GM23338 (cell line): ENCODE measurements at regions not wholly inside any gene's neighbourhood (a gene's known extent, or its start where the extent isn't known, plus 50 kb on each side); places are given as distances from the start of the nearest gene placed in this dataset.

Source experiments
- ATAC-seq: fragments of 200-7000 bp; cut with Tn5 transposase; 3 replicates; pipeline ENCODE4 v1.9.1; 2020
- DNase-seq: peaks from one replicate; pipeline ENCODE4 v3.0.0-alpha.2; 2015; ENCODE audit warnings: low spot score
- H2AFZ ChIP-seq: fragments of 200-600 bp; sonication (generic); 2 replicates; pipeline ENCODE4 v1.8.0; 2016; ENCODE audit warnings: antibody characterized with exemption, mild to moderate bottlenecking, moderate library complexity
- H3F3A ChIP-seq: fragments of 200-600 bp; sonication (generic); replicated peaks from 2 replicates; pipeline ENCODE4 v1.8.0; 2017; ENCODE audit warnings: antibody characterized with exemption, mixed run types, low read depth
- H3K27ac ChIP-seq: fragments of 200-600 bp; sonication (generic); 2 replicates; pipeline ENCODE4 v1.6.1; 2016; ENCODE audit warnings: low read depth
- H3K27me3 ChIP-seq: fragments of 200-600 bp; sonication (generic); 2 replicates; pipeline ENCODE4 v1.8.0; 2016; ENCODE audit warnings: mild to moderate bottlenecking, mixed run types, moderate library complexity; ENCODE audit not compliant: insufficient read depth
- H3K36me3 ChIP-seq: fragments of 200-600 bp; sonication (generic); 2 replicates; pipeline ENCODE4 v1.8.0; 2016; ENCODE audit warnings: mild to moderate bottlenecking; ENCODE audit not compliant: insufficient read depth
- H3K4me1 ChIP-seq: fragments of 200-600 bp; sonication (generic); 2 replicates; pipeline ENCODE4 v1.8.0; 2016; ENCODE audit warnings: mild to moderate bottlenecking, moderate library complexity; ENCODE audit not compliant: insufficient read depth
- H3K4me2 ChIP-seq: fragments of 200-600 bp; sonication (generic); 2 replicates; pipeline ENCODE4 v1.7.1; 2017; ENCODE audit warnings: mixed run types
- H3K4me3 ChIP-seq: fragments of 200-600 bp; sonication (generic); 2 replicates; pipeline ENCODE4 v1.6.1; 2016; ENCODE audit warnings: mixed run types
- H3K79me2 ChIP-seq: fragments of 200-600 bp; sonication (generic); replicated peaks from 2 replicates; pipeline ENCODE4 v1.8.0; 2017; ENCODE audit warnings: mild to moderate bottlenecking; ENCODE audit not compliant: insufficient read depth
- H3K9me2 ChIP-seq: fragments of 200-600 bp; sonication (generic); 2 replicates; pipeline ENCODE4 v1.8.0; 2017; ENCODE audit not compliant: insufficient read depth
- H4K20me1 ChIP-seq: fragments of 200-600 bp; sonication (generic); replicated peaks from 2 replicates; pipeline ENCODE4 v1.8.0; 2017; ENCODE audit warnings: mild to moderate bottlenecking; ENCODE audit not compliant: insufficient read depth
- H3K27ac Mint-ChIP-seq: 2 replicates; pipeline ENCODE4 v1.8.0; 2020; ENCODE audit warnings: inconsistent platforms, mild to moderate bottlenecking, moderate library complexity, mixed read lengths
- H3K27me3 Mint-ChIP-seq: 3 replicates; pipeline ENCODE4 v1.8.0; 2022; ENCODE audit warnings: low read depth, mild to moderate bottlenecking, moderate library complexity, mixed read lengths, inconsistent platforms; ENCODE audit not compliant: insufficient read depth, poor library complexity
- H3K36me3 Mint-ChIP-seq: 3 replicates; pipeline ENCODE4 v1.8.0; 2021; ENCODE audit warnings: low read depth, mild to moderate bottlenecking, inconsistent platforms, moderate library complexity, mixed read lengths
- H3K4me1 Mint-ChIP-seq: 3 replicates; pipeline ENCODE4 v1.8.0; 2020; ENCODE audit warnings: mild to moderate bottlenecking, inconsistent platforms, mixed read lengths
- H3K4me3 Mint-ChIP-seq: 3 replicates; pipeline ENCODE4 v1.8.0; 2021; ENCODE audit warnings: moderate library complexity, mild to moderate bottlenecking, inconsistent platforms, mixed read lengths
- H3K9me3 Mint-ChIP-seq: 3 replicates; pipeline ENCODE4 v1.8.0; 2020; ENCODE audit warnings: moderate library complexity, mild to moderate bottlenecking, inconsistent platforms, mixed read lengths
- CREB1 ChIP-seq: fragments of 250-450 bp; sonication (Bioruptor Pico); IDR thresholded peaks from 2 replicates; pipeline ENCODE4 v1.5.0; 2020; ENCODE audit warnings: low read depth, mild to moderate bottlenecking, moderate library complexity
- CTCF ChIP-seq, 2 experiments: fragments of 200-600 bp in 1 of 2; sonication (generic) in 1 of 2; conservative IDR thresholded peaks; 2 replicates each; pipeline versions ENCODE4 v1.5.1 to v1.6.1; 2016 to 2017; ENCODE audit warnings: antibody characterized with exemption in 2 of 2, low read depth in 2 of 2, mild to moderate bottlenecking in 2 of 2, moderate library complexity in 1 of 2
- ETS1 ChIP-seq: IDR thresholded peaks from 2 replicates; pipeline ENCODE4 v1.6.1; 2016; ENCODE audit warnings: antibody characterized with exemption
- EZH2 ChIP-seq: fragments of 200-600 bp; sonication (generic); IDR thresholded peaks from one replicate; pipeline ENCODE4 v1.8.0; 2017; ENCODE audit warnings: antibody characterized with exemption, mild to moderate bottlenecking, low read depth; ENCODE audit not compliant: unreplicated experiment
- EZH2phosphoT487 ChIP-seq: fragments of 200-600 bp; sonication (generic); IDR thresholded peaks from one replicate; pipeline ENCODE4 v1.8.1; 2018; ENCODE audit warnings: antibody characterized with exemption; ENCODE audit not compliant: unreplicated experiment
- JUNB ChIP-seq: IDR thresholded peaks from one replicate; pipeline ENCODE4 v1.6.1; 2016; ENCODE audit warnings: antibody characterized with exemption; ENCODE audit not compliant: unreplicated experiment
- NANOG ChIP-seq: IDR thresholded peaks from 2 replicates; pipeline ENCODE4 v1.6.1; 2016; ENCODE audit warnings: antibody characterized with exemption, borderline replicate concordance
- POLR2AphosphoS5 ChIP-seq: IDR thresholded peaks from 2 replicates; pipeline ENCODE4 v1.6.1; 2016; ENCODE audit warnings: antibody characterized with exemption, low read depth
- REST ChIP-seq: IDR thresholded peaks from one replicate; pipeline ENCODE4 v1.6.1; 2018; ENCODE audit warnings: antibody characterized with exemption; ENCODE audit not compliant: unreplicated experiment
- STAT1 ChIP-seq: IDR thresholded peaks from one replicate; pipeline ENCODE4 v1.6.1; 2016; ENCODE audit warnings: antibody characterized with exemption; ENCODE audit not compliant: unreplicated experiment
- ZNF114 ChIP-seq: fragments of 250-450 bp; sonication (Bioruptor Pico); IDR thresholded peaks from 2 replicates; pipeline ENCODE4 v1.5.0; 2020; ENCODE audit warnings: mild to moderate bottlenecking, moderate library complexity
- ZNF331 ChIP-seq: fragments of 250-450 bp; sonication (Bioruptor Pico); IDR thresholded peaks from 2 replicates; pipeline ENCODE4 v1.5.0; 2020; ENCODE audit warnings: low read depth, mild to moderate bottlenecking, moderate library complexity
- ZNF462 ChIP-seq: fragments of 250-450 bp; sonication (Bioruptor Pico); IDR thresholded peaks from 2 replicates; pipeline ENCODE4 v1.5.0; 2020; ENCODE audit warnings: mild to moderate bottlenecking, moderate library complexity

- Mint-ChIP-seq H3K27ac (no peak overlapping the region), H3K4me1 (peaks cover 17% of the 10 kb centered on the region), H3K27me3 (no peaks in the 10 kb centered on the region), H3K36me3 (no peaks in the 10 kb centered on the region), H3K4me3 (no peak overlapping the region), H3K9me3 (no peaks in the 10 kb centered on the region)
- ATAC-seq = no peak
- no peaks in the 10 kb centered on the region for H3K36me3 ChIP-seq
- no peak for DNase-seq
- no peaks in the 10 kb centered on the region for H3K27me3 ChIP-seq
- no peak overlapping the region for H3K4me3 ChIP-seq
- H3K79me2 ChIP-seq = no peaks in the 10 kb centered on the region
- H3K27ac ChIP-seq = no peak overlapping the region
- no peak overlapping the region for H2AFZ ChIP-seq
- no peaks in the 10 kb centered on the region for H4K20me1 ChIP-seq
- peaks cover 13% of the 10 kb centered on the region; the same call in 1 of the 2 replicates for H3K4me1 ChIP-seq
- H3K4me2 ChIP-seq = no peak overlapping the region
- TF ChIP-seq POLR2AphosphoS5 (no peak), ZNF331 (no peak), REST (no peak), ZNF462 (CRISPR knock-in tag) (no peak), EZH2 (no peak), ETS1 (no peak), NANOG (no peak), JUNB (no peak), EZH2phosphoT487 (no peak), CREB1 (CRISPR knock-in tag) (no peak), ZNF114 (no peak), STAT1 (no peak), CTCF (conservative IDR thresholded peaks at IDR 0.05; ENCODE audit: low read depth in 2 of 2) (no peak)
- H3F3A ChIP-seq = no peaks in the 10 kb centered on the region
- H3K9me2 ChIP-seq = no peaks in the 10 kb centered on the region
Measured at GRCh38 chr2:173419506-173419905, 64.8 kb downstream of the CDCA7 start.
